H1 (cell line): ENCODE measurements at regions not wholly inside any gene's neighbourhood (a gene's known extent, or its start where the extent isn't known, plus 50 kb on each side); places are given as distances from the start of the nearest gene placed in this dataset.

ENCODE experiments used
- CTCF ChIA-PET: fragments of 300-600 bp; sonication (Branson Sonifier 250); formaldehyde crosslinking; loops from one replicate; lab custom pipeline; 2021; ENCODE audit not compliant: partially characterized antibody; lab: Charles Lee
- POLR2A ChIA-PET: fragments of 300-600 bp; sonication (Branson Sonifier 250); formaldehyde crosslinking; loops from one replicate; lab custom pipeline; 2021; ENCODE audit warnings: inconsistent platforms; ENCODE audit not compliant: partially characterized antibody; lab: Charles Lee
- DNase-seq, 2 experiments: peaks; one replicate each; pipeline versions ENCODE4 v3.0.0 to v3.0.0-alpha.2; 2010 to 2022; ENCODE audit warnings: low spot score in 2 of 2, low read depth in 1 of 2, mixed read lengths in 1 of 2
- FAIRE-seq: peaks from 2 replicates; lab custom pipeline; 2011; peaks lifted over from hg19 to GRCh38; lab: Jason Lieb, UNC
- H2AFZ ChIP-seq: 2 replicates; pipeline ENCODE4 v1.8.1; 2012; ENCODE audit warnings: low read length, inconsistent platforms
- H2AK5ac ChIP-seq: 2 replicates; pipeline ENCODE4 v1.6.1; 2013; ENCODE audit warnings: low read depth, low read length
- H2BK120ac ChIP-seq: replicated peaks from 2 replicates; pipeline ENCODE3; 2013; ENCODE audit warnings: low read depth, low read length, inconsistent platforms
- H2BK12ac ChIP-seq: 2 replicates; pipeline ENCODE4 v1.6.1; 2013; ENCODE audit warnings: low read depth, low read length
- H2BK15ac ChIP-seq: 2 replicates; pipeline ENCODE4 v1.6.1; 2013; ENCODE audit warnings: low read length
- H2BK20ac ChIP-seq: 2 replicates; pipeline ENCODE4 v1.6.1; 2013; ENCODE audit warnings: low read length
- H2BK5ac ChIP-seq: 2 replicates; pipeline ENCODE4 v1.6.1; 2013; ENCODE audit warnings: low read depth, low read length
- H3K14ac ChIP-seq: 2 replicates; pipeline ENCODE4 v1.6.1; 2013; ENCODE audit warnings: inconsistent platforms; ENCODE audit not compliant: insufficient read length
- H3K18ac ChIP-seq: 2 replicates; pipeline ENCODE4 v1.6.1; 2013; ENCODE audit warnings: low read length; ENCODE audit errors: extremely low read depth
- H3K23ac ChIP-seq: 2 replicates; pipeline ENCODE4 v1.6.1; 2013; ENCODE audit warnings: inconsistent platforms; ENCODE audit not compliant: insufficient read length
- H3K23me2 ChIP-seq: 2 replicates; pipeline ENCODE4 v1.6.1; 2013; ENCODE audit warnings: low read depth, low read length
- H3K27ac ChIP-seq: 2 replicates; pipeline ENCODE4 v1.6.1; 2011; ENCODE audit warnings: low read depth, low read length, inconsistent platforms
- H3K27me3 ChIP-seq, 4 experiments: replicated peaks in 1 of 4; 1 replicate in 1 of 4; 2 replicates in 3 of 4; pipeline versions ENCODE4 v1.6.1 to v1.8.1; 2011 to 2013; ENCODE audit warnings: low read length in 3 of 4, mild to moderate bottlenecking in 3 of 4, inconsistent platforms in 2 of 4, mixed read lengths in 2 of 4, moderate library complexity in 1 of 4; ENCODE audit not compliant: control insufficient read depth in 3 of 4, insufficient read depth in 3 of 4; ENCODE audit errors: extremely low read depth in 1 of 4
- H3K36me3 ChIP-seq, 4 experiments: 2 replicates each; pipeline versions ENCODE4 v1.6.1 to v1.8.1; 2011 to 2013; ENCODE audit warnings: mild to moderate bottlenecking in 4 of 4, low read length in 3 of 4, moderate library complexity in 2 of 4, control low read depth in 1 of 4, inconsistent platforms in 1 of 4; ENCODE audit not compliant: insufficient read depth in 4 of 4, control insufficient read depth in 2 of 4
- H3K4ac ChIP-seq: replicated peaks from 2 replicates; pipeline ENCODE3; 2013; ENCODE audit warnings: low read length, low read depth, mixed read lengths, inconsistent platforms; ENCODE audit not compliant: insufficient read length
- H3K4me1 ChIP-seq, 4 experiments: replicated peaks in 1 of 4; 1 replicate in 1 of 4; 2 replicates in 3 of 4; pipeline versions ENCODE4 v1.6.1 to v1.8.1; 2011 to 2013; ENCODE audit warnings: low read length in 3 of 4, inconsistent platforms in 2 of 4, mixed read lengths in 1 of 4; ENCODE audit not compliant: insufficient read depth in 4 of 4, control insufficient read depth in 3 of 4
- H3K4me2 ChIP-seq, 2 experiments: 2 replicates each; pipeline versions ENCODE4 v1.6.1 to v1.8.1; 2011 to 2013; ENCODE audit warnings: low read depth in 2 of 2, low read length in 2 of 2, control low read depth in 1 of 2, inconsistent platforms in 1 of 2, mild to moderate bottlenecking in 1 of 2; ENCODE audit not compliant: insufficient read depth in 1 of 2
- H3K4me3 ChIP-seq, 4 experiments: fragments of 200-600, 300-600 bp in 1 of 4; sonication (generic), shearing (Covaris generic), sonication (Bioruptor Twin) in 1 of 4; 2 replicates each; pipeline versions ENCODE4 v1.5.1 to v1.8.1; 2011 to 2016; ENCODE audit warnings: low read length in 4 of 4, low read depth in 3 of 4, control low read depth in 2 of 4, inconsistent platforms in 2 of 4, mild to moderate bottlenecking in 2 of 4, mixed read lengths in 1 of 4, moderate library complexity in 1 of 4; ENCODE audit not compliant: insufficient read depth in 2 of 4; ENCODE audit errors: extremely low read depth in 1 of 4
- H3K56ac ChIP-seq: replicated peaks from 2 replicates; pipeline ENCODE3; 2013; ENCODE audit warnings: low read depth, mild to moderate bottlenecking, mixed read lengths, low read length, inconsistent platforms; ENCODE audit not compliant: insufficient read length
- H3K79me1 ChIP-seq: 2 replicates; pipeline ENCODE4 v1.6.1; 2013; ENCODE audit warnings: low read depth, low read length, control low read depth
- H3K79me2 ChIP-seq, 2 experiments: 2 replicates each; pipeline versions ENCODE4 v1.6.1 to v1.8.1; 2012 to 2013; ENCODE audit warnings: low read length in 2 of 2, mild to moderate bottlenecking in 2 of 2, inconsistent platforms in 1 of 2; ENCODE audit not compliant: insufficient read depth in 2 of 2, control insufficient read depth in 1 of 2
- H3K9ac ChIP-seq, 4 experiments: replicated peaks in 1 of 4; 1 replicate in 1 of 4; 2 replicates in 3 of 4; pipeline versions ENCODE4 v1.6.1 to v1.8.1; 2011 to 2013; ENCODE audit warnings: low read depth in 3 of 4, low read length in 3 of 4, control low read depth in 2 of 4, mild to moderate bottlenecking in 2 of 4, moderate library complexity in 2 of 4, inconsistent platforms in 1 of 4; ENCODE audit errors: extremely low read depth in 1 of 4
- H3K9me3 ChIP-seq, 2 experiments: 2 replicates each; pipeline versions ENCODE4 v1.6.1 to v1.8.1; 2012 to 2013; ENCODE audit warnings: mild to moderate bottlenecking in 2 of 2, moderate library complexity in 2 of 2, control low read depth in 1 of 2, inconsistent platforms in 1 of 2, low read depth in 1 of 2, low read length in 1 of 2, mixed read lengths in 1 of 2; ENCODE audit not compliant: insufficient read depth in 2 of 2
- H4K20me1 ChIP-seq, 2 experiments: replicated peaks in 1 of 2; 2 replicates each; pipeline versions ENCODE3 to v1.8.1; 2011 to 2013; ENCODE audit warnings: inconsistent platforms in 2 of 2, low read length in 2 of 2, mild to moderate bottlenecking in 1 of 2; ENCODE audit not compliant: insufficient read depth in 2 of 2, control insufficient read depth in 1 of 2
- H4K5ac ChIP-seq: 2 replicates; pipeline ENCODE4 v1.6.1; 2013; ENCODE audit warnings: low read length, low read depth, mixed read lengths, inconsistent platforms; ENCODE audit not compliant: insufficient read length
- H4K8ac ChIP-seq: 2 replicates; pipeline ENCODE4 v1.8.0; 2013; ENCODE audit warnings: mild to moderate bottlenecking, moderate library complexity, low read length, inconsistent platforms; ENCODE audit not compliant: insufficient read depth; ENCODE audit errors: extremely low read depth
- H4K91ac ChIP-seq: replicated peaks from 2 replicates; pipeline ENCODE3; 2013; ENCODE audit warnings: low read length, mixed read lengths, inconsistent platforms; ENCODE audit not compliant: insufficient read length
- ASH2L ChIP-seq: fragments of 200-600, 300-600 bp; sonication (generic); IDR thresholded peaks from one replicate; pipeline ENCODE4 v1.7.1; 2017; ENCODE audit warnings: low read length
- ATF3 ChIP-seq: IDR thresholded peaks from 2 replicates; pipeline ENCODE4 v1.6.1; 2011; ENCODE audit warnings: low read depth, mild to moderate bottlenecking, low read length; ENCODE audit not compliant: insufficient read depth
- BRCA1 ChIP-seq: IDR thresholded peaks from 2 replicates; pipeline ENCODE4 v1.6.1; 2012; ENCODE audit warnings: low read depth, low read length, improper control_type of control experiment
- CHD1 ChIP-seq: IDR thresholded peaks from 2 replicates; pipeline ENCODE4 v1.6.1; 2012; ENCODE audit warnings: low read depth, low read length, improper control_type of control experiment
- CHD2 ChIP-seq: IDR thresholded peaks from 2 replicates; pipeline ENCODE4 v1.6.1; 2012; ENCODE audit warnings: low read length, improper control_type of control experiment
- EGR1 ChIP-seq: IDR thresholded peaks from 2 replicates; pipeline ENCODE4 v1.6.1; 2011; ENCODE audit warnings: low read depth, low read length, borderline replicate concordance
- GABPA ChIP-seq: IDR thresholded peaks from 2 replicates; pipeline ENCODE4 v1.6.1; 2011; ENCODE audit warnings: mild to moderate bottlenecking, low read length, moderate library complexity, borderline replicate concordance; ENCODE audit not compliant: insufficient read depth
- GTF2F1 ChIP-seq: IDR thresholded peaks from 2 replicates; pipeline ENCODE4 v1.6.1; 2012; ENCODE audit warnings: low read depth, low read length, improper control_type of control experiment, borderline replicate concordance
- HDAC6 ChIP-seq: IDR thresholded peaks from one replicate; pipeline ENCODE4 v1.7.1; 2012; ENCODE audit warnings: low read depth, mild to moderate bottlenecking, inconsistent platforms, low read length, moderate library complexity
- NANOG ChIP-seq: IDR thresholded peaks from 2 replicates; pipeline ENCODE4 v1.6.1; 2011; ENCODE audit warnings: low read length, low read depth, mild to moderate bottlenecking, inconsistent platforms; ENCODE audit not compliant: insufficient read depth, poor library complexity, severe bottlenecking
- PHF8 ChIP-seq: fragments of 200-600 bp; sonication (generic); conservative IDR thresholded peaks from 2 replicates; pipeline ENCODE4 v1.7.1; 2012; ENCODE audit warnings: low read depth, mild to moderate bottlenecking, inconsistent platforms, low read length, moderate library complexity
- TAF7 ChIP-seq: optimal IDR thresholded peaks from 2 replicates; pipeline ENCODE3; 2011; ENCODE audit warnings: low read depth, mild to moderate bottlenecking, inconsistent platforms, low read length, moderate library complexity, borderline replicate concordance
- ZNF274 ChIP-seq: IDR thresholded peaks from 2 replicates; pipeline ENCODE4 v1.7.0; 2012; ENCODE audit warnings: low read length, borderline replicate concordance; ENCODE audit errors: extremely low read depth
- WGBS, 2 experiments: shearing (Covaris generic) in 1 of 2; methylation state at CpG; one replicate each; pipeline versions ENCODE4 v1.1.6 to v1.1.7; 2013 to 2015; ENCODE audit warnings: low lambda C conversion rate in 2 of 2, mixed read lengths in 2 of 2, inconsistent platforms in 1 of 2, low coverage in 1 of 2, missing lambda C conversion rate in 1 of 2; ENCODE audit not compliant: insufficient replicate concordance in 2 of 2, insufficient coverage in 1 of 2, insufficient read length in 1 of 2; ENCODE audit errors: extremely low coverage in 1 of 2, missing lambda C conversion rate in 1 of 2; 5-methylcytosine and 5-hydroxymethylcytosine counted together
- TF ChIP-seq, protein P1 (sequence below): IDR thresholded peaks from 2 replicates; pipeline ENCODE4 v1.6.1; 2011; ENCODE audit warnings: low read length, improper control_type of control experiment

DNA sequence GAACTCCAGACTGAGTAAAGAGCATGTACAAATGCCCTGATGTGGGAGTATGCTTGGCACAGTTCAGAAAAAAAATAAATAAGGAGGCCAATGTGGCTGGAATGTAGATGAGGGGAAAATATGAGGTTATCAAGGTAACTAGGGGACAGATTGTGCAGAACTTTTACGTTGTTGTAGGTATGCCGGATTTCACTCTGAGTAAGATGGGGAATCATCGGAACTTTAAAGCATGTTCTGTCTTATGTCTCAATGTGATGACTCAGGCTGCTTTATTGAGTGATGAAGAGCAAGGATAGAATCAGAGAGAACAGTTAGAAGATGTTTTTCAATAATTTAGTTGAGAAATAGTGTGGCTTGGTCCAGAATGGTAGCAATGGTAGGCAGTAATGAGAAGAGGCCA, 130.4 kb downstream of the C11orf87 start:
- Histone ChIP-seq H4K8ac (no peak overlapping the region), H3K9ac (no peak overlapping the region), H2BK12ac (no peak overlapping the region), H3K27me3 (no peaks in the 10 kb centered on the region), H3K23ac (no peak overlapping the region), H3K56ac (no peak overlapping the region), H3K18ac (no peak overlapping the region), H4K5ac (no peak overlapping the region), H3K79me1 (no peaks in the 10 kb centered on the region), H3K4me2 (no peak overlapping the region), H3K27ac (no peak overlapping the region), H2BK20ac (no peak overlapping the region), H3K36me3 (no peaks in the 10 kb centered on the region), H4K20me1 (no peaks in the 10 kb centered on the region), H4K91ac (no peak overlapping the region), H3K4ac (no peak overlapping the region), H3K4me1 (no peaks in the 10 kb centered on the region), H2BK15ac (no peak overlapping the region), H2AFZ (no peak overlapping the region), H2BK5ac (no peak overlapping the region), H2BK120ac (no peak overlapping the region), H2AK5ac (no peak overlapping the region), H3K23me2 (no peaks in the 10 kb centered on the region), H3K4me3 (no peak overlapping the region), H3K9me3 (no peaks in the 10 kb centered on the region), H3K79me2 (no peaks in the 10 kb centered on the region), H3K14ac (no peak overlapping the region)
- 98% methylated on average over 3 of the region's 3 CpGs; no CpG with 5 or more reads in 1 of the 2 experiments for WGBS, 2 experiments
- DNase-seq = no peak
- ChIA-PET CTCF (interaction anchor here (1.2 kb wide), 1 partner anchor 13 kb away, joined by 4 read pairs; no protein-coding TSS in a partner anchor), POLR2A (no interaction called here)
- FAIRE-seq = no peak
- no peak for TF ChIP-seq ATF3
- TF ChIP-seq TAF7 = no peak
- TF ChIP-seq BRCA1 = no peak
- no peak for TF ChIP-seq EGR1
- no peak for TF ChIP-seq HDAC6
- TF ChIP-seq CHD2 = no peak
- no peak for TF ChIP-seq GABPA
- no peak for TF ChIP-seq NANOG
- TF ChIP-seq ASH2L = no peak
- no peak for TF ChIP-seq GTF2F1
- TF ChIP-seq PHF8 = no peak
- TF ChIP-seq, protein P1, sequence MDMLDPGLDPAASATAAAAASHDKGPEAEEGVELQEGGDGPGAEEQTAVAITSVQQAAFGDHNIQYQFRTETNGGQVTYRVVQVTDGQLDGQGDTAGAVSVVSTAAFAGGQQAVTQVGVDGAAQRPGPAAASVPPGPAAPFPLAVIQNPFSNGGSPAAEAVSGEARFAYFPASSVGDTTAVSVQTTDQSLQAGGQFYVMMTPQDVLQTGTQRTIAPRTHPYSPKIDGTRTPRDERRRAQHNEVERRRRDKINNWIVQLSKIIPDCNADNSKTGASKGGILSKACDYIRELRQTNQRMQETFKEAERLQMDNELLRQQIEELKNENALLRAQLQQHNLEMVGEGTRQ = no peak
- TF ChIP-seq CHD1 = no peak
- no peak for TF ChIP-seq ZNF274
